OCI-M2 (cell line): ENCODE measurements at regions not wholly inside any gene's neighbourhood (a gene's known extent, or its start where the extent isn't known, plus 50 kb on each side); places are given as distances from the start of the nearest gene placed in this dataset.
"Not testable (repeated sequence)": the region's sequence is repeated elsewhere in the genome, so short reads cannot be mapped to it uniquely, and the experiment has no call there.

ENCODE experiments used
- DNase-seq: peaks from one replicate; lab custom pipeline; 2025; ENCODE audit not compliant: unreplicated experiment; lab: John Stamatoyannopoulos, UW

DNA sequence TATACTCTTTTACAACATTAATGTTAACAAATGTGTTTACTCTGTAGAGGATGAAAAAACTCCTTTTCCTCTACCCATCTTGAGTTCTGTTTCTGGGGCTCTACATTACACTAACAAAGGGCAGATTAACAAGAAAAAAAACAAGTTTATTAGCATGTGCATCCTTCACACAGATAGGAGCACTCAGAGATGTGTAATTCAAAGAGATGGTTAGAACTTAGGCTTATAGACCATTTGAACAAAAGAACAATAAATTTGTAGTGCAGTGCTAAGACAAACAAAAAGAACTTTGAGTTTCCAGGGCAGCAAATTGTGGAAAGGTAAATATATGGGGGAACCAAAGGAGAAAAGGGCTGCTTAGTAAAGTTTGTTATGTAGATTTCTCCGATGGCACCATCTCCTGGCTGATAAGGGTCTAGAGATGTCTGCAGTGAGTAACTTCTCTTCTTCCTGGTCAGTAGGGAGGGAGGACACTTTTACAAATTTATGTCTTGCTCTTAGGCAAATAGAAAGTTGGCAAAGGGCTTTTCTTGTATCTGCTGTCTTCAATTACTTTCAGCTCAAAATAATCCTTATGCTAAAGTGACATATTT, 1249.9 kb upstream of the TENM3 start:
- DNase-seq: no peak

DNA sequence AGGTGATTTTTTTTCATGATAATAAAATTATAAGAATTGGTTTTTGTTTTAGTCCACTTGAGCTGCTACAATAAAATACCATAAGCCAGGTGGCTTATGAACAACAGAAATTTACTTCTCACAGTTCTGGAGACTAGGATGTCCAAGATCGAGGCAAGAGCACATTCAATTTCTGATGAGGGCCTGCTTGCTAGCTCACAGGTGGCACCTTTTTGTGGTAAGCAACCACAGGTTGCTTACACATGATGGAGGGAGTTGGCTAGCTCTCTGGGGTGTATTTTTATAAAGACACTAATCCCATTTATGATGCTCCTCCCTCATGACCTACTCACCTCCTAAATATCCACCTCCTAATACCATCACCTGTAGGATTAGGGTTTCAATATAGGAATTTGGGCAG, 1248.5 kb upstream of the TENM3 start:
- DNase-seq: no peak

DNA sequence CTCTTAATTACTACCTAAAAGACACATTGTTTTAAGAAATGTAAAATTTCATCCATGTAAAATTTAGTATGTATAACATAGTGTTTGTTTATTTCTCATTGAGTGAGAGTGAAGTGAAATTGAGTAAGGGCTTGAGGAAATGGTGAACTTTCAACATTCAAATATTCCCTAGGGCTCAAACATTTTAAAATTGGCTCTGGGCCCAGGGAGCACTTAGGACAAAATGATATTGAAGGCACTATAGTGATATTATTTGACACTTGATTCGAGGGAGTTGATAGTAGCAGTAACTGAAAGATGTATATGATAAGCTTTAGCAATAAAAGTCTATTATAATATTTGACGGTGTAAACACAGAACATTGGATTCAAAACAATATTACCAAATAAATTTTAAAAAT, 1244.0 kb upstream of the TENM3 start:
- no peak for DNase-seq

DNA sequence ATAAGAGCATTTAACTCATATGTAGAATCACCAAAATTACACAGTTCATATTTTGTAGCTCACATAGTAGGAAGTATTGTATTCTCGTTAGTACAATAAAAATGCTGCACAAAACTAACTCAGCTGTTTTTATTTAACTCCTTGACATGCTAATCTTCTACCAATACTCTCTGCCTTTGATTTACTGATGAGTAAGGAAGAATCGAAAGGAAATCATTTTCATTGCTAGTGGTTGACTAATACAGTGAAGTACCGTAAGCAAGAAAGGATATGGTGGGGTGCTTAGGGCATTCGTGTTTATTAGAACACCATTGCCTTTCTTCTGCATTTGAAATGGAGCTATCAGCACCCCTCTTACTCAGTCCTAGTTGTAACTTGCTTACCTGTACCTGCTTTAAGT, 1239.1 kb upstream of the TENM3 start:
- no peak for DNase-seq

DNA sequence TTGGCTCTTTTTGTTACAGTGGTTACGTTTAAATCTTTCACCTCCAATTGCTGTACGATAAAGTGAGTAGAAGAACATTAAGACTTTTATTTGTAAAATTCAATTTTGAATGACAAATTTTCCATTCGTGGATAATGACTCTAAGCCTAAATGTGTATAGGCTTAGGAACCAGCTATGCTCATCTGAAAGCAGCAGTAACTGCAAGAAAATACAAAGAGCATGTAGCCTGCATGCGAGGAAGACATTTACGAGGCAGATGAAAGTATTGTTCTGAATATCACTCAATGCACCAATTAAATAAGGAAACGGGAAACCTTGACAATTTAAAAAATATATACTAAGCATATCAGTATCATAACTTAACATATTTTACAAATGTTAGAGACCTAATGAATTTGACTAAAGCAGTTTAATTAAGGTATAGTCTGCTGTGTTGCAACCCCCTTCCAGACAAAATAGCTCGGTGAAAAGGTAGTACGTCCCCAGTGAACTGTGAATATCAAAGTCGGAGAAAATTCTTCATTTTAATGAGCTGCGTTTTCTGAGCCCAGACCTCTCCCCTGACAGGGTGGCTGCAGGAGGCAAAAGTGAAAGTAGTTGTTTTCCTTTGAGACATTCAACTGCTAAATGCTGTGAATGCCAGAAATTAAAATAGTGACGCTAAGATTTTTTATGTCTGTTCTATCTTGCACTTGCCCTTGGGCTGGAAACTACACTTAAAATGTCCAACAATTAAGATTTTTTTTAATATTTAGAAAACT, 1236.5 kb upstream of the TENM3 start:
- DNase-seq: no peak

DNA sequence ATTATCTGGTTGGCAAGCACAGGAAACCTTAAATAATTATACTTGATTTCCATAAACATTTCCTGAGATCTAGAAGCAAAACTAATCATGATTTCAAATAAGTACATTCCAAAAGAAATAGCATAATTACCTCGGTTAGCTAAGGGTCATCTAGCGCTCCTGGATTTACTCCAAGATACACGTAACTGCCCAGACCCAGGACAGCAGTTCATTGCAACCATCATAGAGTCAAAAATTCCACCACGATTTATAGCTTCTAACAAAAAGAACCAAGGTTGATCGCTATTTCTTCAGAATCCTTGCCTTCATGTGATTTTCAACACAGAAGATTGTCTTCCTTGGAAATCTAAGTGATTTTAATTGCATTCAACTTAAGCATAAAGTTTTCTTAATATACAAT, 1235.5 kb upstream of the TENM3 start:
- DNase-seq: no peak

DNA sequence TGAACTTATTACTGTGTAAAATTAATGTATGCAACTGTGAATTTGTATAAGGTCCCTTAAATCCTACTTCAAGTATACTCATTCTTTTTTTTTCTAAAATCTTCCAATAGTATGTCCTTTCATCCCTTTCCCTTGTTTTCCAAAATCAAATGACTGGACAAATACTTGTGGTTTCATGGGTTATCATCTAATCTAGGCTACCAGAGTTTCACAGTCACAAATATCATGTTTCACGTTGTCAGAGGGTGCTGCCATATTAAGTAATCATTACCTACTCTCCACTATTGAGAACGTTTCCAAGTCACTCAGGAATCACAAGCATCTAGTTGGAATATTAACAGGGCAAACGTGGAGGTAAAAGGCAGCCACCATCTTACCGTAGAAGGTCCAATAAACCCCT, 1235.0 kb upstream of the TENM3 start:
- DNase-seq: no peak

DNA sequence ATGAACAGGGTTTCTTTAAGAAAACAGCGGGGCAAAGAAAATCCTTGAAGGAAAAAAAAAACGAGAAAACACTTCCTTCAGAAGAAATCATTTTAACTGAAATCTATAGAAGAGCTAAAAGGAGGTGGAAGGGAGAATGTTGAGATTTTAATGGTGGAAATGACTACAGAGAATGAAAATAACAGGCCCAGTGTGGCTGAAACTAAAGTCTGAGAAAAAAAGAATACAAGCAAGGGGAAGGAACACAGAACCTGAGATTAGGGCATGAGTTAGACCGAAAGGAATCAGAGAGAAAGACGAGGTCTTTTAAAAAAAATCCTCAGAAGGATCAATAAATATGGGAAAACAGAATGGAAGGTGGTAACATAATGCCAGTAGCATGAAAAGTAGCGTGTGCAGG, 1230.0 kb upstream of the TENM3 start:
- DNase-seq: no peak

DNA sequence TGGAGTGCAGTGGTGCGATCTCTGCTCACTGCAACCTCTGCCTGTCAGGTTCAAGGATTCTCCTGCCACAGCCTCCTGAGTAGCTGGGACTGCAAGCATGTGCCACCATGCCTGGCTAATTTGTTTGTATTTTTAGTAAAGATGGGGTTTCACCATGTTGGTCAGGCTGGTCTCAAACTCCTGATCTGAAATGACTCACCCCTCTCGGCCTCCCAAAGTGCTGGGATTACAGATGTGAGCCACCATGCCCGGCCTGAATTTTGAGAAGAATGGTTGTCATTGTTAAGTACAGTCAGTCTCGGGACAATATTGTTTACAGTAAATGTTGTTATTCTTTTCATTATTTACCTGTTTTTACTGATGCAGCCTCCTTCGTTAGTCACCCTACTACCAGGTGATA, 1226.2 kb upstream of the TENM3 start:
- DNase-seq: no peak

DNA sequence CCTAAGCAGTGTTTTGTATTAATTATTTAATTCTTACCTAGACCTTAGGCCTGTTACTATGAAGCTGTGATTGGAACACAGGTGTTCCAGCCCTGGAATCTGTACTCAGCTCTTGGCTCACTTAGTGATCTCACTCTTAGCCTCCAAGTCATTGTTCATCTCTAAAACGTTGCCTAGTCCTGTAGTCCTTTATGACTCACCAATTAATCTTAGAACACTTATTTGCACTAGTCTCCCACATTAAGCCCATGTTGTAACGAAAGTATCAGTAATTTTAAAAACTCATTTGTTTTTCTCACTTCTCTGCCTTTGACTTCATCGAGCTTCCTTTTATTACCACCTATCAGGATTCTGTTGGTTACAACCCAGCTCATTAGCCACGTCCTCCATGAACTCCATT, 1224.7 kb upstream of the TENM3 start:
- no peak for DNase-seq

DNA sequence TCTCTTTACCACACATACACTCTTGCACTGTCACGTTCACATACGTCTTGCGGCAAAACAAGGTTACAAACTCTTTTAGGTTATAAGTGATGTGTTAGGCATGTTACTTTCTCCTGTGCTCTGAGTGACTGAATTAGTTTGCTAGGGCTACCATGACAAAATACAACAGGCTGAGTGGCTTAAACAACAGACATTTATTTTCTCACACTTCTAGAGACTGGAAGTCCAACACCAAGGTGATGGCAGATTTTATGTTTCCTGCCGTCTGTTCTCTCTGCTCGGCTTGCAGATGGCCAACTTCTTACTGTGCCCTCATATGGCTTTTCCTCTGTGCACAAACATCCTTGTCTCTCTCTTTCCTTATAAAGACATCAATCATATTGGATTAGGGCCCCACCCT, 1224.3 kb upstream of the TENM3 start:
- DNase-seq: no peak

DNA sequence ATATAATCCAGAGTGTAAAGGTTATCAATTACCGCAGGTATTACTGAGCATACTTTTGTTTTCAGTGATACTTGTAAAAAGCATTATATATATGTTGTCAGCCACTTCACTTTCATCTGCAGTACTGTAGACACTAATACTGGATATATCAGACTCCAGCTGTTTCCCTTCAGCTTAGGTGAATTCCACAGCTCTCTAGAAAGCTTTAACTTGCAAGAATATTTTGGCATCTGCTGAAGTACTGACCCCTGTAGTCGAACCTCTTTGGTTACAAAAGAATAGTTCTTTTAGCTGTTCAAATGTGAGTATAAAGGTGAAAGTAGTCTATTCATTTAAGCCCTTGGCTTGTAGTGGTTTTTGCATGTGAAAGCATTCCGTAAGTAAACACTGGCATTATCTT, 1222.7 kb upstream of the TENM3 start:
- DNase-seq: no peak

DNA sequence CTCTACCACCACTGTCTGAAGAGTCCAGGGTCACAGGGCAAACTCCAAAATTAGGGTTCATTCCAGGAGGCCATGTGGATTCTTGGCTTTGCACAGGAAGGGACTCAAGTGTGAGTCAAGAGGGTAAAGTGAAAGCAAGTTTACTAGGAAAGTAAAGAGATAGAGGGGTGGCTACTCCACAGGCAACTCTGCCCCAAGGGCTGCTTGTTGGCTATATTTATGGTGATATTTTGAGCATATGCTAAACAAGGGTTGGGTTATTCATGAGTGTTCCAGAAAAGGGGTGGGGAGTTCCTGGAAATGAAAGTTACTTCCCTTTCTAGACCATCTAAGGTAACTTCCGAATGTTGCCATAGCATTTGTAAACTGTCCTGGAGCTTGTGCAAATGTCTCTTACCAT, 1222.0 kb upstream of the TENM3 start:
- no peak for DNase-seq

DNA sequence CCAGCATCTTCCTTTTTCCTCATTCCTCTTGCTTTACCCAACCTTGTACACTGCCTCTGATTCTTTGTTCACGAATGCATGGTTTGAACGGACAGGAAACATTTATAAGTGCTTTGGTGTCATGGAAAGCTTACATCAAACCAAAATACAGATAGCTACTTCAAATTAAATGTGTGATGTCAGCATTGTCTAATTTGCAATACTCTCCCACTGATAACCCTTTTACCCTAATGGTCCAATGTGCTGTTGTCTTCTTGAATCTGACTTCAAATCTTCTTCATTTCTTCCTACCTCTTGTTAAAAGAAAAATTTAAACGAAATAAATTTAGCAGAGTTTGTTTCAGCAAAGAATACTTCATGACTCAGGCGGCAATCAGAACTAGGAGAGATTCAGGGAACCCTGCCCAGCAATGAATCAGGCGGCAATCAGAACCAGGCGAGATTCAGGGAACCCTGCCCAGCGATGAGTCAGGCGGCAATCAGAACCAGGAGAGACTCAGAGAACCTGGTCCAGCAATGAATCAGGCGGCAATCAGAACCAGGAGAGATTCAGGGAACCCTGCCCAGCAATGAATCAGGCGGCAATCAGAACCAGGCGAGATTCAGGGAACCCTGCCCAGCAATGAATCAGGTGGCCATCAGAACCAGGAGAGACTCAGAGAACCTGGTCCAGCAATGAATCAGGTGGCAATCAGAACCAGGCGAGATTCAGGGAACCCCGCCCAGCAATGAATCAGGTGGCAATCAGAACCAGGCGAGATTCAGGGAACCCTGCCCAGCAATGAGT, 1212.9 kb upstream of the TENM3 start:
- DNase-seq: not testable (repeated sequence)

DNA sequence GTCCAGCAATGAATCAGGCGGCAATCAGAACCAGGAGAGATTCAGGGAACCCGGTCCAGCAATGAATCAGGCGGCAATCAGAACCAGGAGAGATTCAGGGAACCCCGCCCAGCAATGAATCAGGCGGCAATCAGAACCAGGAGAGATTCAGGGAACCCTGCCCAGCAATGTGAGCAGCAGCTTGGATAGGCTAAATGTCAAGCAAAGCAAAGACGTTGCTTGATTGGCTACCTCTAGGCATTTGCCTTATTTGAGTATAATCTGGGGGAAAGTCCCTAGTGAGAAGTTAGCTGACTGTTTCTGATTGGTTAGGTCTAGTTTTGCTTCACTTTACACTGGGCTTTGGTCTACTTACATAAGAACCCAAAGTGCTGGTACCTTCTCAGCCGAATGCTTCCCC, 1212.2 kb upstream of the TENM3 start:
- DNase-seq: no peak

DNA sequence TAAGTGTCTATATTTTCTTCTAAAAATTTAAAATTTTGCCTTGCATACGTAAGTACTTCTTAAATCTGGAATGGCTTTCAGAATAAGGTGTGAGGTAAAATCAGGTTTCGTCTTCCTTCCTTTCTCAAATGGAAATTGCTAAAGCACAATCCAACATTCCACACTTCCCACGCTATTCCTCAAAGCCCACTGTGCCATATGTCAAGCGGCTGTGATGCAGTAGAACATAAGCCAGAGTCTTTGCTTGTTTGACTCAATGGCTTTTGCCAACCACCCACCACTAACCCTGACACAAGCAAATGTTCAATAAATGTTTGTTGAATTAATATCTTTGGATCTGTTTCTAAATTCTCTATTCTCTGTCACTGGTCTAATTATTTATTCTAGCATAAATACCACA, 1199.7 kb upstream of the TENM3 start:
- no peak for DNase-seq

DNA sequence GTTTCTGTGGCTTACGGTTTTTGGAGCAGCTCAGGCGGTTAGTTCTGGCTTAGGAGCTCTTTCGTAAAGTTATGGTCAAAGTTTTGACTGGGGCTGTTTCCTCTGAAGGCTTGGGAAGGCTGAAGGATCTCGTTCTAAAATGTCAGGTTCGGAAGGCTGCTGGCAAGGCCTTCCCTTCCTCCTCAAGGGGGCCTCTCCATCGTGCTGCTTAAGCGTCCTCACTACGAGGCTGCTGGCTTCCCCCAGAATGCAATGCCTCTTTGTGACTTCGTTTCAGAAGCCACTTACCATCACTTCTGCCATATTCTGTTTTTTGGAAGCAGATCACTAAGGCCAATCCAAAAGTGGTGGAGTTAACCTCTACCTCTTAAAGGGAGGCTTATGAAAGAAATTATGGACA, 1196.4 kb upstream of the TENM3 start:
- no peak for DNase-seq

DNA sequence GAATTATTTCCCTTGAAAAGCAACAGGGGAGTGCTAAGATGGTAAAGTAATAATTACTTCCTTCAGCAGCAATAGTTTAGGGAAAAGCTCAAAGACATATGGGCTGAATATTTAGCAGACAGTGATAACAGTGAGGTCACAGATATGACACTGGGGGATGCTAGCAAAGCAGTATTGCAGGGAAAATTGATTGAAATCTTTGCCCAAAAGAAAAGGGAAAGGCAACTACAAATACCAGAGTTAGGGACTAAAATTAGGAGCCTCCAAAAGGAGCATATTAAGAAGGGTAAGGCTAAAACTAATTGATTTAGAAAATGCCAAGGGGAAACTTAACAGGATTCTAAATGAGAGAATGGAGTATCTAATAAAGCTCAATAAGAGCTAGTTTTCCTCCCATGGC, 1191.3 kb upstream of the TENM3 start:
- no peak for DNase-seq

DNA sequence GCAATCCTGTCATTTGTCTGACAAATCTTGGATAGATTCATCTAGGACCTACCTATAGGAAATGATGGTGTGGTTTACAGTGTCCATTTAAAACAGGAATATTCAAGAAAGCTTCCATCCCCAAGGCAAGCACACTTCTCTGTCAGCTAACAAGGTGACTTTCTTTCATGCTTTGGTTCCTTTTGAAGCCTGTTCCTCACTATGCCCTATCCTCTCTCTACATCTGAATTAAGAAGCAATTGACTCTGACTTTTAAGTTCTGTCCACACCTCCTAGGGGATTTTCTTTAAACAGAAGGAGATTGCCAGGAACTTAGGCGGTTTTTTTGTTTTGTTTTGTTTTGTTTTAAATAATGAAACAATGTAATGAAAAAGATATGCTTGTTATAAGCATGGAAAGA, 1181.4 kb upstream of the TENM3 start:
- DNase-seq: no peak

DNA sequence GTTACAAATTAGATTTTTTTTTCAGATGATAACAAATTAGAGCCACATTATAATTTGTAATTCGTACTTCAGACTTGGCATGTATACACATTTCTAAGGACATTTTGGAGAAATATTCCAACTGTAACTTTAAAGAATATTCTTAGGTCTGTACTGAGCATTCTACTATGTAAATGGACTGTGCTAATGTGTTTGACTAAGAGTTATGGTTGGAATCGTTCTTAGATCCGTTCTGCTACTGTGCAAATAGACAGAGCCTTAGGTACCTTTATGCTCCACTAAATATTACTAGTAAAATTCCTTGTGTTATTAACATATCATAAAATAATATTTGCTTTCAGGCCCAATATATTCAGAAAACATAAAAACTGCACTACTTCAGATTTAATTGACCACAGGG, 1180.0 kb upstream of the TENM3 start:
- DNase-seq: no peak

DNA sequence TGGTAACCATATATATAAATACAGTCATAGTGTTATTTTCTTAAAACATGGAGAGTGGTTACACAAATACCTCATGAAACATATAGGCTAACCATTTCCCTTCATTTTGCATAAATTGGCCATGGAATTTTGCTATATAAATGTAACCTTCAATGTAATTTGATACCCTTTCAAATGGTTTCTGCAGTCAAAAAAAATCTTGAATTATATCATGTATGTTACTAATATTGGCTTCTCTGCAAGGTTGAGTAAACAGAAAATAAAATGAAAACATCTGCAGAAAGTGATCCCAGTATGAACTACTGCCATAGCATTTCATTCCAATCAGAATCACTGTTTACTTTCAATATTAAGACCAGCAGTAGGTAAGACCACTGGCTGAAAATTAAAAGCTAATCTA, 1165.9 kb upstream of the TENM3 start:
- no peak for DNase-seq

DNA sequence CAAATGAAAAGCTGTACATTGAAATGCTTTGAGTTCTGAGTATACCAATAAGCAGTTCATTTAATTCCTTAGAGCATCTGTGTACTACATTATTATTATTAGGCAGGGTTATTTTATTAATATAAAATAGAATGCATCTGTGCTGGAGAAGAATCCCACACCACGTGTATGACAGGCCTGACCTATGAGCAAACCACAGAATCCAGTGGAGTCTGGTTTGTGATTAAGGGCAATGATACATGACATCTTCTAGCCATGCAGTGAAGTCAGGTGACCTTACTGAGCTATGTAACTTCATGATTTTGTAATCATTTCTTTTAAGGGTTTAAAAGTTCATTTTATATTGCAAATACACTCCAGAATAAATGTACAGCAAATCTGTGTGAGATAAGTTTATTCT, 1165.0 kb upstream of the TENM3 start:
- DNase-seq: no peak
